Fibroblast of lung (primary cell): ENCODE measurements at regions not wholly inside any gene's neighbourhood (a gene's known extent, or its start where the extent isn't known, plus 50 kb on each side); places are given as distances from the start of the nearest gene placed in this dataset.

Experiments
- DNase-seq, 2 donors: peaks; one replicate each; pipeline versions ENCODE4 v3.0.0 to v3.0.0-alpha.2; 2010; ENCODE audit warnings: low read depth in 2 of 2
- H2AFZ ChIP-seq: 2 replicates; pipeline ENCODE4 v1.5.1; 2012; ENCODE audit warnings: low read length, control low read depth, inconsistent platforms
- H3K27ac ChIP-seq: 2 replicates; pipeline ENCODE4 v1.5.1; 2011; ENCODE audit warnings: low read length, control low read depth; ENCODE audit not compliant: insufficient read depth
- H3K27me3 ChIP-seq: 2 replicates; pipeline ENCODE4 v1.5.1; 2011; ENCODE audit warnings: mild to moderate bottlenecking, low read length; ENCODE audit not compliant: control insufficient read depth, insufficient read depth
- H3K36me3 ChIP-seq: 2 replicates; pipeline ENCODE4 v1.5.1; 2011; ENCODE audit warnings: low read length; ENCODE audit not compliant: control insufficient read depth, insufficient read depth
- H3K4me1 ChIP-seq: 2 replicates; pipeline ENCODE4 v1.5.1; 2011; ENCODE audit warnings: low read length; ENCODE audit not compliant: control insufficient read depth, insufficient read depth; ENCODE audit errors: extremely low read depth
- H3K4me2 ChIP-seq: 2 replicates; pipeline ENCODE4 v1.5.1; 2011; ENCODE audit warnings: low read length, control low read depth; ENCODE audit not compliant: insufficient read depth; ENCODE audit errors: extremely low read depth
- H3K4me3 ChIP-seq, 4 experiments: fragments of 200-600 bp in 1 of 4; sonication (generic) in 1 of 4; replicated peaks in 1 of 4; 2 replicates each; pipeline ENCODE4 v1.5.1; 2011 to 2016; ENCODE audit warnings: low read length in 4 of 4, low read depth in 3 of 4, mild to moderate bottlenecking in 3 of 4, control low read depth in 2 of 4, inconsistent platforms in 1 of 4, mixed read lengths in 1 of 4; ENCODE audit not compliant: insufficient read depth in 1 of 4; ENCODE audit errors: control extremely low read depth in 1 of 4
- H3K79me2 ChIP-seq: 2 replicates; pipeline ENCODE4 v1.5.1; 2012; ENCODE audit warnings: mild to moderate bottlenecking, low read length, inconsistent platforms; ENCODE audit not compliant: control insufficient read depth, insufficient read depth
- H3K9ac ChIP-seq: 2 replicates; pipeline ENCODE4 v1.5.1; 2011; ENCODE audit warnings: mild to moderate bottlenecking, low read length, control low read depth; ENCODE audit not compliant: insufficient read depth
- H3K9me3 ChIP-seq: 2 replicates; pipeline ENCODE4 v1.5.1; 2012; ENCODE audit warnings: low read depth, low read length; ENCODE audit not compliant: control insufficient read depth, insufficient read depth
- H4K20me1 ChIP-seq: 2 replicates; pipeline ENCODE4 v1.5.1; 2011; ENCODE audit warnings: low read length; ENCODE audit not compliant: control insufficient read depth, insufficient read depth; ENCODE audit errors: extremely low read depth
- CTCF ChIP-seq, 2 donors: IDR thresholded peaks in 1 of 2; conservative IDR thresholded peaks in 1 of 2; 1 replicate in 1 of 2; 2 replicates in 1 of 2; pipeline ENCODE4 v1.5.1; 2011 to 2012; ENCODE audit warnings: low read length in 2 of 2, control low read depth in 1 of 2, inconsistent platforms in 1 of 2, low read depth in 1 of 2, mild to moderate bottlenecking in 1 of 2
- EZH2 ChIP-seq: IDR thresholded peaks from 2 replicates; pipeline ENCODE4 v1.5.1; 2012; ENCODE audit warnings: low read length, control low read depth, mild to moderate bottlenecking; ENCODE audit errors: missing control alignments

- Histone ChIP-seq H3K9ac (no peak overlapping the region), H3K27ac (no peak overlapping the region), H3K4me2 (no peak overlapping the region), H3K4me1 (no peaks in the 10 kb centered on the region), H2AFZ (no peak overlapping the region), H3K36me3 (no peaks in the 10 kb centered on the region), H3K27me3 (no peaks in the 10 kb centered on the region), H4K20me1 (no peaks in the 10 kb centered on the region), H3K4me3 (no peak overlapping the region), H3K9me3 (no peaks in the 10 kb centered on the region), H3K79me2 (no peaks in the 10 kb centered on the region)
- DNase-seq, result no peak
- TF ChIP-seq CTCF (conservative IDR thresholded peaks at IDR 0.05 in 1 of 2, IDR thresholded peaks at IDR 0.05 in 1 of 2; ENCODE audit: low read depth in 1 of 2, low read length in 2 of 2), result no peak
- no peak for TF ChIP-seq EZH2
Observed at GRCh38 chr12:126999352-126999751, 1267.6 kb upstream of the TMEM132C start.

GRCh38 chr12:127005406-127005805 lies 1261.6 kb upstream of the TMEM132C start:
- TF ChIP-seq CTCF (conservative IDR thresholded peaks at IDR 0.05 in 1 of 2, IDR thresholded peaks at IDR 0.05 in 1 of 2; ENCODE audit: low read depth in 1 of 2, low read length in 2 of 2) (no peak), EZH2 (no peak)
- Histone ChIP-seq H3K9me3 (no peaks in the 10 kb centered on the region), H3K27me3 (no peaks in the 10 kb centered on the region), H3K79me2 (no peaks in the 10 kb centered on the region), H3K4me2 (no peak overlapping the region), H3K27ac (no peak overlapping the region), H2AFZ (no peak overlapping the region), H4K20me1 (no peaks in the 10 kb centered on the region), H3K4me1 (no peaks in the 10 kb centered on the region), H3K9ac (no peak overlapping the region), H3K36me3 (no peaks in the 10 kb centered on the region), H3K4me3 (no peak overlapping the region)
- no peak for DNase-seq

- no peaks in the 10 kb centered on the region for H3K36me3 ChIP-seq
- no peak overlapping the region for H3K9ac ChIP-seq
- H3K9me3 ChIP-seq, result no peaks in the 10 kb centered on the region
- H4K20me1 ChIP-seq, result no peaks in the 10 kb centered on the region
- no peak overlapping the region for H3K27ac ChIP-seq
- H3K4me2 ChIP-seq, result no peak overlapping the region
- H2AFZ ChIP-seq, result no peak overlapping the region
- H3K27me3 ChIP-seq, result no peaks in the 10 kb centered on the region
- no peak overlapping the region for H3K4me3 ChIP-seq
- TF ChIP-seq CTCF (conservative IDR thresholded peaks at IDR 0.05 in 1 of 2, IDR thresholded peaks at IDR 0.05 in 1 of 2; ENCODE audit: low read depth in 1 of 2, low read length in 2 of 2), result no peak
- no peak for TF ChIP-seq EZH2
- no peaks in the 10 kb centered on the region for H3K79me2 ChIP-seq
- no peaks in the 10 kb centered on the region for H3K4me1 ChIP-seq
- no peak for DNase-seq
Observed at GRCh38 chr12:127006972-127007371, 1260.0 kb upstream of the TMEM132C start.
